GM19468 (cell line): ENCODE measurements at regions not wholly inside any gene's neighbourhood (a gene's known extent, or its start where the extent isn't known, plus 50 kb on each side); places are given as distances from the start of the nearest gene placed in this dataset.

ENCODE experiments used
- ATAC-seq: cut with Tn5 transposase; IDR thresholded peaks from one replicate; pipeline ENCODE4 v1.9.1; 2021; ENCODE audit warnings: mild to moderate bottlenecking, moderate library complexity, moderate number of reproducible peaks; ENCODE audit not compliant: unreplicated experiment; ENCODE audit errors: extremely low read depth

- no peak for ATAC-seq
Observed at GRCh38 chr2:3138621-3139020, 239.0 kb downstream of the EIPR1 start.

GRCh38 chr2:3137651-3138300 lies 239.8 kb downstream of the EIPR1 start:
- ATAC-seq: no peak

GRCh38 chr2:3135676-3136075 lies 241.9 kb downstream of the EIPR1 start:
- no peak for ATAC-seq

GRCh38 chr2:3134026-3134571 lies 243.5 kb downstream of the EIPR1 start:
- ATAC-seq: no peak

- ATAC-seq: no peak
Observed at GRCh38 chr2:3132966-3133365, 244.7 kb downstream of the EIPR1 start.

- ATAC-seq: no peak
Observed at GRCh38 chr2:3132466-3132865, 245.2 kb downstream of the EIPR1 start.

- no peak for ATAC-seq
Observed at GRCh38 chr2:3131636-3132326, 245.8 kb downstream of the EIPR1 start.

GRCh38 chr2:3130889-3131635 lies 246.6 kb downstream of the EIPR1 start:
- no peak for ATAC-seq

GRCh38 chr2:3130444-3130843 lies 247.2 kb downstream of the EIPR1 start:
- no peak for ATAC-seq

GRCh38 chr2:3129867-3130266 lies 247.8 kb downstream of the EIPR1 start:
- no peak for ATAC-seq

GRCh38 chr2:3128786-3129185 lies 248.8 kb downstream of the EIPR1 start:
- no peak for ATAC-seq

- no peak for ATAC-seq
Observed at GRCh38 chr2:3127710-3128109, 249.9 kb downstream of the EIPR1 start.

- ATAC-seq: peak; percentile 48
Observed at GRCh38 chr2:3126911-3127621, 250.6 kb downstream of the EIPR1 start.

GRCh38 chr2:3126171-3126910 lies 251.3 kb downstream of the EIPR1 start:
- no peak for ATAC-seq

- ATAC-seq: no peak
Observed at GRCh38 chr2:3125761-3126130, 251.9 kb downstream of the EIPR1 start.

- no peak for ATAC-seq
Observed at GRCh38 chr2:3125001-3125760, 252.4 kb downstream of the EIPR1 start.

- ATAC-seq: no peak
Observed at GRCh38 chr2:3122525-3122924, 255.1 kb downstream of the EIPR1 start.

GRCh38 chr2:3121601-3122000 lies 256.0 kb downstream of the EIPR1 start:
- no peak for ATAC-seq

GRCh38 chr2:3117650-3118216 lies 259.9 kb downstream of the EIPR1 start:
- no peak for ATAC-seq
